H54 (cell line): ENCODE measurements at regions not wholly inside any gene's neighbourhood (a gene's known extent, or its start where the extent isn't known, plus 50 kb on each side); places are given as distances from the start of the nearest gene placed in this dataset.

Experiments
- DNase-seq: peaks from one replicate; pipeline ENCODE4 v3.0.0; 2011; ENCODE audit warnings: low spot score, mixed read lengths; ENCODE audit not compliant: insufficient read length
- FAIRE-seq: peaks from 3 replicates; lab custom pipeline; 2011; peaks lifted over from hg19 to GRCh38; lab: Jason Lieb, UNC
- POLR2A ChIP-seq: IDR thresholded peaks from 2 replicates; pipeline ENCODE4 v1.6.1; 2011; ENCODE audit warnings: low read depth, mild to moderate bottlenecking, low read length

DNA sequence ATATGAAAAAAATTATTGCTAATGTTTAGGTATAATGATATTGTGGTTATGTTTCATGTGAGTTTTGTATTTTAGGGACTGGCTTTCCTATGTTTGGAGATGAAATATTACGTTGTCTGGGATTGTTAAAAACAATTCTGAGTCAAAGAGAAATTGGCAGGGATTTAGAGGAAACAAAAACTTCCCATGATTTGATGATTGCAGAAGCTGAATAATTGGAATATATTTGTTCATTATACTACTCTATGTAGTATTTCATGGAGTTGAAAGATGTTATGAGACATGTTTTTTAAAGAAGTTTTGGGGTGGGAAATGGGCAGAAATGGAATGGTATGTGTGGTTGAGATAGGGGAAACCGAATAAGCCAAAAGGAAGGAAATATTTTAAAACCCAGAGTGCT, 1392.9 kb downstream of the EFNB2 start:
- no peak for DNase-seq
- no peak for FAIRE-seq
- no peak for TF ChIP-seq POLR2A

GRCh38 chr13:105139380-105140285, 1395.8 kb downstream of the EFNB2 start:
- peak; percentile 99 for FAIRE-seq

GRCh38 chr13:105139048-105139379, 1396.4 kb downstream of the EFNB2 start:
- FAIRE-seq, result no peak
- TF ChIP-seq POLR2A, result no peak
- DNase-seq, result no peak

More at GRCh38 chr13:105139380-105140285, 1395.8 kb downstream of the EFNB2 start:
- DNase-seq, result peak; percentile 41
- no peak for TF ChIP-seq POLR2A

GRCh38 chr13:105135852-105136615, 1399.4 kb downstream of the EFNB2 start:
- FAIRE-seq (no peak), DNase-seq (no peak)
- no peak for TF ChIP-seq POLR2A

DNA sequence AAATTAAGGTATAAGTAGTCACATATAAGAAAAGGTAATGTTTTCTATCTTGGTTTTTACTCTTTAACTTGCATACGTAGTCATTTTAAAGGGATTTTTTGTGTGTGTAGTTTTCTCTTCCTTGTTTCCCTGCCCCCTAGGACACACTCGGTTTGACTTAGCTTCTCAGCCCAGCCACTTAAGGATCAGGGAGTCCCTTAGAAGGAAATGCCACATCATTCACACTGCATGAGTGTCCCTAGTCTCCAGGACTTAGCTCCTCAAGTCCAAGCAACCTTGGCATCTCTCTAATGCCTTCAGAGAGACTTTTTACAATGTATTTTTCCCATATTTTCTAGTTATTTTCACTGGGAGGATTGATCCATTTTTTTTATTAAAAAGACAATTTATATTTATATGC, 1407.7 kb downstream of the EFNB2 start:
- TF ChIP-seq POLR2A, result no peak
- no peak for FAIRE-seq
- DNase-seq, result no peak

DNA sequence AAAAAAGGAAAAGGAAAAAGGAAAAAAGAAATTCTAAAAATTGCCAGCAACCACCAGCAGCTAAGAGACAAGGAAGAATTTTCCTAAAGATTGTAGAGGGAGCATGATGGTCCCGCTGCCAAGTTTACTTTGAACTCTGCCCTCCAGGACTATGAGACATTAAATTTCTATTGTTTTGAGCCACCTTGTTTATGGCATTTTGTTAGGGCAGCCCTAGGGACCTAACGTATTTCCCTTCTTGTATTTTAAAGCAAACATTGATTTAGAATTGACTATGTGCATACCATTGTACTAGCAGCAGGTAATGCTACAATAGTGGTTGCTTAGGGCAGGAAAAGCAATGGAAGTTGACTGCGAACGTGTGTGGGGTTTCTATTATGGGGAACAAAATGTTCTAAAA, 1414.2 kb downstream of the EFNB2 start:
- FAIRE-seq (no peak), DNase-seq (no peak)
- TF ChIP-seq POLR2A, result no peak

DNA sequence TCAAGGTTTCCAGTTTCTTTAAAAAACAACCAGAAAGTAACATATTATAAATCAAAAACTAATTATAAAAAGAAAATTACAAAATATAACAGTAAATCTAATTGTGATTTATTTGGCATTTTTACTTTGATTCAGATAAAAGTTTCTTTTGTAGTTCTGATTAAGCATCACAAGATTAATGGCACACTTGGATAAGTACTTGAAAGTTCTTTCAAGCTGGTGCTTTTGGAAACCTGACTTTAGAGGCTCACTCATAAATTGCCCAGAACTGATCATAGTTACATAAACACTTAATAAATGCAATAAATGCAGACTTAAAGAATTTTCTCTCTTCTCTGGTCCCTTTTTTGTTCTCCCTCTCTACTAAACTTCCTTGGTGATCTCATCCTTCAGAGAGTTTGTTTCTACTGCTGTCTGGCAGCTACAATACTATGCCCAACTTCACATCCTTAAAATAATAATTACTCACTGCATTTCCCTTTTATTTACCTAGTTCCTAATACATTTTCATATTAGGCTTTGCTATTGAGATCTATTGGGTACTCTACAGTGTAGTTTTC, 1417.0 kb downstream of the EFNB2 start:
- no peak for TF ChIP-seq POLR2A
- FAIRE-seq (no peak), DNase-seq (no peak)

DNA sequence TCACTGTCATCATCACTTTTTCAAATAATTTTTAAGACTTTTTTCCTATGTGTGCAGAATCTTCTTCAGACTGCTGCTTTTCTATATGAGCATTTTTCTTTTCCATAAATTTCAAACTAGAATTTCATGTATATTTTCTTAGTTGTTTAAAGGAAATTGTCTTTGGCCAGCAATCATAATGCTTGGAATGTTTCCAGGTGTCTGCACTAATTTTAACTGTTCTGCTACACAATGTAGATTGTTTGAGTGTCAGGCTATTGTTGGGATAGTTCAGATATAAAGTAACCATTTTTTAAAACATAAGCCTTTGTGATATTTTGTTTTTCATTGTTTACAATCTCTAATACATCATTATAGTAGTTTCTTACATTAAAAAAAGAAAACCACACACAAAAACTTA, 1418.5 kb downstream of the EFNB2 start:
- DNase-seq (no peak), FAIRE-seq (no peak)
- TF ChIP-seq POLR2A, result no peak

DNA sequence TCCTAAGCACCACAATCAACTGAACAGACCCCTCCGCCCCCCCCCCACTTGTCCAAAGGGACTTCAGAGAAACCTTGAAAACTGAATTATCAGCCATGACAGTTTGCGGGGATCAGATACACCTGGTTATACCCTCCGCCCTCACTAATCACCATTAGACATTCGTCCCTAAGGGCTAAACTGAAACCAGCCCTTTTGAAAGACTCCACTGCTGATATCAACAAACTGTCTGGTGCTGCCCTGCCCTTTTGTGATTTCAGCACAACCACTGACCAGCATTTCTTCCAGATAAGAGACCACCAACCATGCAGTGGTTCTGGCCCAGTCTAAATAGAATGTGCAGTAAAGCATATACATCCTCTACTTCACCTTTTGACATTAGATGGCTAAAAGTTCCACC, 1422.9 kb downstream of the EFNB2 start:
- TF ChIP-seq POLR2A, result no peak
- FAIRE-seq, result no peak
- DNase-seq, result no peak

GRCh38 chr13:105107781-105108180, 1427.7 kb downstream of the EFNB2 start:
- FAIRE-seq (no peak), DNase-seq (no peak)
- no peak for TF ChIP-seq POLR2A

DNA sequence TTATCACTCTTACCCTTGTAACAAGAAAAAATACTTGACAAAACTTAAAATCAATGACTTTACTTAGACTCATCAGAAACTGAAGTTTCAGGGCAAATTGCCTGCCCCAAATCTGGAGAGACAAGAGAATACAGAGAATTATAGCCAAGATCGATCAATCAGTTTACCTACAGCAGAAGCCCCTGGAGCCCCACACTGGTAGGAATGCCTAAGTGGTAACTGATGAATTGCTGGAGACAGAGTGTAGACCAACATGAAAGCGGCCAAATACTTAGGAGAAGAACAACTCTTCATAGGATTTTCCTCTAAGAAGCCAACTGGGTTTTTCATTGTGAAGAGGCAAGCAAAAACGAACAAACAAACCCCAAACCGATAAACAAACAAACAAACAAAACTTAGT, 1430.0 kb downstream of the EFNB2 start:
- FAIRE-seq, result peak; percentile 43
- DNase-seq, result no peak
- TF ChIP-seq POLR2A, result no peak

DNA sequence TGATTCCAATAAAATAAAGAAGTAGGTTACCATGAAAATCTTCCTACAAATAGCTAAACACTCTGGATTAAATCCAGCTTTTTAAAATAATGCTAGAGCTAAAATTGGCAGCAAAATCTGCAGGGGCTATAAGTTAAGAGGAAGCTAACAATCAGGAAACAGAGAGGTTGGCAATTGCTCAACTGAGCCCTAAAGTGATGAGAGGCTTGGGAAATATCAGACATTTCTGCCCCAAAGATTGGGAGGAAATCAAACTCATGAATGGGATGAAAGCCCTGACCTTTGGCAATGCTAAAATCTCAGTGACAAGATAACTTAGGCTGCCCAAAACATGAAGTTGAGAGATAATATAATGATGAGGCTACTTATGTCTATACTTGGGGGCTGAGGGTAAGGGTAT, 1437.9 kb downstream of the EFNB2 start:
- no peak for TF ChIP-seq POLR2A
- FAIRE-seq (no peak), DNase-seq (no peak)

DNA sequence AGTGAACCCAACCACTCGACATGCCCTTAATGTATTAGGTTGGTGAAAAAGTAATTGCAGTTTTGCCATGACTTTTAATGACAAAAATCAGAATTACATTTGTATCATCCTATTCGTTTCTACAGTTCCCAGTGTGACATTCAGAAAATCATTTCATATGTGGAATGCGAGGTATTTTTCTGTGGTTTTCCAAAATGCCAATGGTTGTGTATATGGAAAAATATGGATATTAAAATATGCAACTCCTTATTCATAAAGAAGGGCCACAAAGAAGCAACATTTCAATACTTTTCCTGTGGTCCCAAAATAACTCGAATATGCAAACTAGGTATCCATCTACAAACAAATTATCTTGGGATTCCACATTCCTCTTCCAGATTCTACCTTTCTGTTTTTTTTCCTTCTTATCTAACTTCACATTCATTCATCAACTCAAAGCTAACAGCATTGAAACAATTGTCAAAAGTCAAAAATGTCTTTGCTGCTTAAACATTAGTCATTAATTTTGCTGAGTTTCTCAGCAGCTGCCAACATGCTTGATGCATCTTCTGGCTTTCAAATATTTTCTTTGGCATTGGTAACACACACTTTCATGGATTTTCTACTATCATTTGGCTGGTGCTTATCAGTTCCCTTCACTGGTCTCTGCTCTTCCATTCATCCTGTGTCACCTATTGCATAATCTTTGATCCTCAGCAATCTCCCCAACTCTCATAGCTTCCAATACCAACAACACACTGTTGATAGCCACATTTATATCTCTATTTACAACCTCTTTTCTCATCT, 1445.4 kb downstream of the EFNB2 start:
- DNase-seq (no peak), FAIRE-seq (no peak)
- no peak for TF ChIP-seq POLR2A
